ENCODE measurements at regions not wholly inside any gene's neighbourhood (a gene's known extent, or its start where the extent isn't known, plus 50 kb on each side); places are given as distances from the start of the nearest gene placed in this dataset.

GRCh38 chr1:157410457-157410856 is 141.9 kb downstream of the FCRL5 start:
- no peak for DNase-seq (ENCODE audit: low read depth)
- TF ChIP-seq CTCF (conservative IDR thresholded peaks at IDR 0.05; ENCODE audit: low read depth, low read length): no peak
- no peak overlapping the region for H3K4me3 ChIP-seq (ENCODE audit: low read depth, low read length)

GRCh38 chr1:157409927-157410326 is 142.4 kb downstream of the FCRL5 start:
- DNase-seq (ENCODE audit: low read depth): no peak
- no peak overlapping the region for H3K4me3 ChIP-seq (ENCODE audit: low read depth, low read length)
- TF ChIP-seq CTCF (conservative IDR thresholded peaks at IDR 0.05; ENCODE audit: low read depth, low read length): no peak

GRCh38 chr1:157407917-157408525 is 144.3 kb downstream of the FCRL5 start:
- no peak for TF ChIP-seq CTCF (conservative IDR thresholded peaks at IDR 0.05; ENCODE audit: low read depth, low read length)
- no peak for DNase-seq (ENCODE audit: low read depth)

GRCh38 chr1:157407367-157407766 is 144.9 kb downstream of the FCRL5 start:
- TF ChIP-seq CTCF (conservative IDR thresholded peaks at IDR 0.05; ENCODE audit: low read depth, low read length): no peak
- no peak overlapping the region for H3K4me3 ChIP-seq (ENCODE audit: low read depth, low read length)
- no peak for DNase-seq (ENCODE audit: low read depth)

More at GRCh38 chr1:157407917-157408525, 144.3 kb downstream of the FCRL5 start:
- no peak overlapping the region for H3K4me3 ChIP-seq (ENCODE audit: low read depth, low read length)

GRCh38 chr1:157405662-157406061 is 146.7 kb downstream of the FCRL5 start:
- H3K4me3 ChIP-seq (ENCODE audit: low read depth, low read length): no peak overlapping the region
- DNase-seq (ENCODE audit: low read depth): no peak
- TF ChIP-seq CTCF (conservative IDR thresholded peaks at IDR 0.05; ENCODE audit: low read depth, low read length): no peak

- no peak for DNase-seq (ENCODE audit: low read depth)
- H3K4me3 ChIP-seq (ENCODE audit: low read depth, low read length): no peak overlapping the region
- TF ChIP-seq CTCF (conservative IDR thresholded peaks at IDR 0.05; ENCODE audit: low read depth, low read length): no peak
Observed at GRCh38 chr1:157404614-157405013, 147.7 kb downstream of the FCRL5 start.

GRCh38 chr1:157404063-157404501 is 148.2 kb downstream of the FCRL5 start:
- no peak for TF ChIP-seq CTCF (conservative IDR thresholded peaks at IDR 0.05; ENCODE audit: low read depth, low read length)
- DNase-seq (ENCODE audit: low read depth): no peak

More at GRCh38 chr1:157404063-157404501, 148.2 kb downstream of the FCRL5 start:
- H3K4me3 ChIP-seq (ENCODE audit: low read depth, low read length): no peak overlapping the region

All from choroid plexus epithelial cell (primary cell).